H9 (cell line): ENCODE measurements at regions not wholly inside any gene's neighbourhood (a gene's known extent, or its start where the extent isn't known, plus 50 kb on each side); places are given as distances from the start of the nearest gene placed in this dataset.

Experiments used
- DNase-seq: peaks from one replicate; pipeline ENCODE4 v3.0.0-alpha.2; 2017
- H2AFZ ChIP-seq: one replicate; pipeline ENCODE4 v1.6.1; 2013; ENCODE audit warnings: mild to moderate bottlenecking, low read length, control low read depth, moderate library complexity
- H2AK5ac ChIP-seq: 2 replicates; pipeline ENCODE4 v1.6.1; 2013; ENCODE audit warnings: low read length, control low read depth, mixed read lengths; ENCODE audit not compliant: insufficient read length
- H2BK120ac ChIP-seq: one replicate; pipeline ENCODE4 v1.6.1; 2013; ENCODE audit warnings: low read depth, mild to moderate bottlenecking, low read length, control low read depth, inconsistent platforms; ENCODE audit not compliant: poor library complexity, severe bottlenecking
- H2BK12ac ChIP-seq: 2 replicates; pipeline ENCODE4 v1.6.1; 2013; ENCODE audit warnings: low read length, control low read depth, mixed read lengths, low read depth; ENCODE audit not compliant: insufficient read length
- H2BK15ac ChIP-seq: 2 replicates; pipeline ENCODE4 v1.6.1; 2013; ENCODE audit warnings: low read depth, low read length, control low read depth
- H2BK20ac ChIP-seq: one replicate; pipeline ENCODE4 v1.6.1; 2013; ENCODE audit warnings: low read depth, mild to moderate bottlenecking, low read length, control low read depth, inconsistent platforms; ENCODE audit not compliant: poor library complexity, severe bottlenecking
- H2BK5ac ChIP-seq: 2 replicates; pipeline ENCODE4 v1.6.1; 2013; ENCODE audit warnings: low read length, control low read depth, mixed read lengths; ENCODE audit not compliant: insufficient read length
- H3K14ac ChIP-seq: 2 replicates; pipeline ENCODE4 v1.6.1; 2013; ENCODE audit warnings: low read length, control low read depth; ENCODE audit not compliant: insufficient read depth
- H3K18ac ChIP-seq: 2 replicates; pipeline ENCODE4 v1.6.1; 2013; ENCODE audit warnings: low read depth, mild to moderate bottlenecking, mixed read lengths, low read length, control low read depth; ENCODE audit not compliant: insufficient read length
- H3K23ac ChIP-seq: 2 replicates; pipeline ENCODE4 v1.6.1; 2013; ENCODE audit warnings: low read length, control low read depth, mixed read lengths, low read depth; ENCODE audit not compliant: insufficient read length
- H3K23me2 ChIP-seq: 2 replicates; pipeline ENCODE4 v1.6.1; 2013; ENCODE audit warnings: low read depth, mild to moderate bottlenecking, mixed read lengths, low read length, control low read depth; ENCODE audit not compliant: insufficient read length, poor library complexity, severe bottlenecking
- H3K27ac ChIP-seq: 2 replicates; pipeline ENCODE4 v1.5.1; 2013; ENCODE audit warnings: low read length, control low read depth, mixed read lengths, low read depth; ENCODE audit not compliant: insufficient read length
- H3K27me3 ChIP-seq: 2 replicates; pipeline ENCODE4 v1.6.1; 2013; ENCODE audit warnings: low read length, control low read depth, inconsistent platforms; ENCODE audit not compliant: insufficient read depth
- H3K4ac ChIP-seq: 2 replicates; pipeline ENCODE4 v1.6.1; 2013; ENCODE audit warnings: low read depth, mild to moderate bottlenecking, control low read depth, inconsistent platforms, low read length, moderate library complexity
- H3K4me1 ChIP-seq: 2 replicates; pipeline ENCODE4 v1.6.1; 2013; ENCODE audit warnings: low read length, control low read depth, inconsistent platforms; ENCODE audit not compliant: insufficient read depth
- H3K4me2 ChIP-seq: 2 replicates; pipeline ENCODE4 v1.6.1; 2013; ENCODE audit warnings: low read length, control low read depth, mixed read lengths; ENCODE audit not compliant: insufficient read length, insufficient read depth
- H3K56ac ChIP-seq: 2 replicates; pipeline ENCODE4 v1.6.1; 2013; ENCODE audit warnings: low read depth, mild to moderate bottlenecking, mixed read lengths, low read length, control low read depth; ENCODE audit not compliant: insufficient read length
- H3K79me1 ChIP-seq: 2 replicates; pipeline ENCODE4 v1.6.1; 2013; ENCODE audit warnings: low read depth, mild to moderate bottlenecking, moderate library complexity, low read length, control low read depth, inconsistent platforms; ENCODE audit not compliant: insufficient read depth, poor library complexity, severe bottlenecking
- H3K79me2 ChIP-seq: 2 replicates; pipeline ENCODE4 v1.6.1; 2013; ENCODE audit warnings: low read length, control low read depth, inconsistent platforms; ENCODE audit not compliant: insufficient read depth
- H3K9ac ChIP-seq: 2 replicates; pipeline ENCODE4 v1.6.1; 2013; ENCODE audit warnings: low read length, control low read depth, mixed read lengths; ENCODE audit not compliant: insufficient read length; ENCODE audit errors: extremely low read depth
- H3K9me3 ChIP-seq: one replicate; pipeline ENCODE4 v1.6.1; 2013; ENCODE audit warnings: low read depth, low read length, inconsistent platforms; ENCODE audit not compliant: control insufficient read depth
- H3T11ph ChIP-seq: one replicate; pipeline ENCODE4 v1.6.1; 2013; ENCODE audit warnings: mild to moderate bottlenecking, low read length, control low read depth, inconsistent platforms
- H4K20me1 ChIP-seq: one replicate; pipeline ENCODE4 v1.6.1; 2013; ENCODE audit not compliant: control insufficient read depth, insufficient read length, insufficient read depth
- H4K5ac ChIP-seq: 2 replicates; pipeline ENCODE4 v1.6.1; 2013; ENCODE audit warnings: low read depth, mild to moderate bottlenecking, mixed read lengths, low read length, control low read depth; ENCODE audit not compliant: insufficient read length
- H4K8ac ChIP-seq: replicated peaks from 2 replicates; pipeline ENCODE4 v1.6.1; 2013; ENCODE audit warnings: low read length, control low read depth, mixed read lengths, low read depth; ENCODE audit not compliant: insufficient read length
- H4K91ac ChIP-seq: 2 replicates; pipeline ENCODE4 v1.6.1; 2013; ENCODE audit warnings: low read depth, mild to moderate bottlenecking, moderate library complexity, mixed read lengths, low read length, control low read depth; ENCODE audit not compliant: insufficient read length
- H3K27ac Mint-ChIP-seq, 3 experiments: 2 replicates in 2 of 3; 3 replicates in 1 of 3; pipeline ENCODE4 v1.8.0; 2020 to 2021; ENCODE audit warnings: mixed read lengths in 3 of 3, mild to moderate bottlenecking in 1 of 3, moderate library complexity in 1 of 3
- H3K27me3 Mint-ChIP-seq: 2 replicates; pipeline ENCODE4 v1.8.0; 2021; ENCODE audit warnings: low read depth, mild to moderate bottlenecking, moderate library complexity, mixed read lengths
- H3K36me3 Mint-ChIP-seq, 3 experiments: 2 replicates in 2 of 3; 3 replicates in 1 of 3; pipeline ENCODE4 v1.8.0; 2020 to 2021; ENCODE audit warnings: low read depth in 3 of 3, mixed read lengths in 3 of 3; ENCODE audit not compliant: insufficient read depth in 1 of 3
- H3K4me1 Mint-ChIP-seq, 2 experiments: 2 replicates each; pipeline ENCODE4 v1.8.0; 2020; ENCODE audit warnings: mixed read lengths in 2 of 2
- H3K4me3 Mint-ChIP-seq, 2 experiments: 2 replicates in 1 of 2; 3 replicates in 1 of 2; pipeline ENCODE4 v1.8.0; 2020 to 2021; ENCODE audit warnings: mild to moderate bottlenecking in 2 of 2, mixed read lengths in 2 of 2, moderate library complexity in 1 of 2
- H3K9me3 Mint-ChIP-seq, 2 experiments: 2 replicates in 1 of 2; 3 replicates in 1 of 2; pipeline ENCODE4 v1.8.0; 2020; ENCODE audit warnings: mild to moderate bottlenecking in 2 of 2, mixed read lengths in 2 of 2, moderate library complexity in 1 of 2
- CTCF ChIP-seq: fragments of 200-600 bp; sonication (generic); conservative IDR thresholded peaks from 3 replicates; pipeline ENCODE4 v1.8.0; 2021; ENCODE audit warnings: antibody characterized with exemption, mild to moderate bottlenecking
- WGBS: extraction: QIAGEN DNeasy Blood & Tissue Kit; methylation state at CpG from one replicate; pipeline ENCODE4 v1.1.7; 2013; ENCODE audit warnings: missing lambda C conversion rate, low lambda C conversion rate, mixed read lengths; ENCODE audit not compliant: insufficient read length; ENCODE audit errors: extremely low coverage; 5-methylcytosine and 5-hydroxymethylcytosine counted together

- Histone ChIP-seq H4K8ac (no peak overlapping the region), H3K23ac (no peak overlapping the region), H2AK5ac (no peak overlapping the region), H3K79me1 (no peaks in the 10 kb centered on the region), H3K18ac (no peak overlapping the region), H4K91ac (no peak overlapping the region), H2BK12ac (no peak overlapping the region), H4K5ac (no peak overlapping the region), H3K14ac (no peak overlapping the region), H3K9ac (no peak overlapping the region), H3K56ac (no peak overlapping the region), H3K4ac (no peak overlapping the region), H2BK120ac (no peak overlapping the region), H3K4me2 (no peak overlapping the region), H4K20me1 (no peaks in the 10 kb centered on the region), H2BK15ac (no peak overlapping the region), H3K23me2 (no peaks in the 10 kb centered on the region), H3T11ph (no peak overlapping the region), H3K79me2 (no peaks in the 10 kb centered on the region), H3K27ac (no peak overlapping the region), H3K9me3 (no peaks in the 10 kb centered on the region), H2BK5ac (no peak overlapping the region), H2AFZ (no peak overlapping the region), H3K27me3 (no peaks in the 10 kb centered on the region), H2BK20ac (no peak overlapping the region), H3K4me1 (no peaks in the 10 kb centered on the region; the same call in 1 of the 2 replicates)
- Mint-ChIP-seq H3K36me3 (no peaks in the 10 kb centered on the region), H3K4me3 (no peak overlapping the region), H3K4me1 (peaks cover 17 to 23% of the 10 kb centered on the region in 2 experiments), H3K27me3 (peaks cover 2% of the 10 kb centered on the region), H3K27ac (no peak overlapping the region), H3K9me3 (no peaks in the 10 kb centered on the region)
- TF ChIP-seq CTCF: no peak
- DNase-seq: no peak
- WGBS: no CpG with 5 or more reads among the region's 10 CpGs
Observed at GRCh38 chr2:176464886-176465564, 195.8 kb downstream of the MTX2 start.
